ENCODE measurements at regions not wholly inside any gene's neighbourhood (a gene's known extent, or its start where the extent isn't known, plus 50 kb on each side); places are given as distances from the start of the nearest gene placed in this dataset.

GRCh38 chr17:72175787-72176515 lies 55.1 kb downstream of the SOX9 start:
- TF ChIP-seq EP300 (IDR thresholded peaks at IDR 0.05) (no peak), CTCF (IDR thresholded peaks at IDR 0.05) (no peak)

Data from ovary (tissue), 3 donors.